Naive thymus-derived CD4-positive, alpha-beta T cell (primary cell): ENCODE measurements at regions not wholly inside any gene's neighbourhood (a gene's known extent, or its start where the extent isn't known, plus 50 kb on each side); places are given as distances from the start of the nearest gene placed in this dataset.

Experiments
- ATAC-seq: fragments of 150-1000 bp; cut with Tn5 transposase; 2 replicates; pipeline ENCODE4 v1.10.0; 2021; ENCODE audit warnings: mild to moderate bottlenecking, moderate library complexity
- CTCF ChIA-PET: fragments of 350-600 bp; sonication (Branson Sonifier 250); formaldehyde crosslinking; loops from one replicate; lab custom pipeline; 2021; ENCODE audit warnings: antibody characterized with exemption; lab: Charles Lee
- POLR2A ChIA-PET: fragments of 350-600 bp; sonication (Branson Sonifier 250); formaldehyde crosslinking; loops from one replicate; lab custom pipeline; 2021; ENCODE audit warnings: antibody characterized with exemption, inconsistent platforms; lab: Charles Lee
- DNase-seq, 9 donors: peaks; one replicate each; pipeline versions ENCODE4 v3.0.0 to v3.0.0-alpha.2; 2020 to 2022; ENCODE audit warnings: mixed read lengths in 1 of 9
- H3K27ac ChIP-seq: one replicate; pipeline ENCODE4 v1.7.0; 2013; ENCODE audit warnings: mild to moderate bottlenecking, low read depth, low read length, moderate library complexity
- H3K27me3 ChIP-seq, 2 donors: one replicate each; pipeline ENCODE4 v1.7.0; 2013; ENCODE audit warnings: low read length in 2 of 2, mild to moderate bottlenecking in 2 of 2, moderate library complexity in 2 of 2; ENCODE audit not compliant: control insufficient read depth in 2 of 2, insufficient read depth in 2 of 2
- H3K36me3 ChIP-seq, 3 experiments: 1 replicate in 2 of 3; 2 replicates in 1 of 3; pipeline ENCODE4 v1.7.0; 2013; ENCODE audit warnings: low read length in 3 of 3, mild to moderate bottlenecking in 3 of 3, moderate library complexity in 1 of 3; ENCODE audit not compliant: insufficient read depth in 3 of 3, control insufficient read depth in 2 of 3
- H3K4me1 ChIP-seq, 2 donors: one replicate each; pipeline ENCODE4 v1.7.0; 2013; ENCODE audit warnings: low read length in 2 of 2, mild to moderate bottlenecking in 2 of 2, moderate library complexity in 1 of 2; ENCODE audit not compliant: control insufficient read depth in 2 of 2, insufficient read depth in 2 of 2
- H3K4me3 ChIP-seq: 2 replicates; pipeline ENCODE4 v1.7.0; 2013; ENCODE audit warnings: mild to moderate bottlenecking, low read length
- H3K9me3 ChIP-seq, 3 experiments: 1 replicate in 2 of 3; 2 replicates in 1 of 3; pipeline ENCODE4 v1.7.0; 2013; ENCODE audit warnings: low read length in 3 of 3; ENCODE audit not compliant: control insufficient read depth in 2 of 3
- H3K27ac Mint-ChIP-seq, 9 donors: one replicate each; pipeline ENCODE4 v1.8.0; 2020 to 2022; ENCODE audit warnings: mixed read lengths in 9 of 9, mild to moderate bottlenecking in 8 of 9, moderate library complexity in 5 of 9, inconsistent platforms in 2 of 9
- H3K27me3 Mint-ChIP-seq, 5 donors: one replicate each; pipeline ENCODE4 v1.8.0; 2021 to 2022; ENCODE audit warnings: mixed read lengths in 5 of 5, mild to moderate bottlenecking in 1 of 5
- H3K36me3 Mint-ChIP-seq, 5 donors: one replicate each; pipeline ENCODE4 v1.8.0; 2020 to 2022; ENCODE audit warnings: mixed read lengths in 5 of 5, mild to moderate bottlenecking in 3 of 5, inconsistent platforms in 1 of 5
- H3K4me1 Mint-ChIP-seq, 7 donors: one replicate each; pipeline ENCODE4 v1.8.0; 2020 to 2022; ENCODE audit warnings: mixed read lengths in 7 of 7, mild to moderate bottlenecking in 3 of 7, inconsistent platforms in 1 of 7
- H3K4me3 Mint-ChIP-seq, 10 donors: one replicate each; pipeline ENCODE4 v1.8.0; 2020 to 2022; ENCODE audit warnings: mild to moderate bottlenecking in 10 of 10, mixed read lengths in 10 of 10, moderate library complexity in 6 of 10, inconsistent platforms in 2 of 10
- H3K9me3 Mint-ChIP-seq, 11 donors: one replicate each; pipeline ENCODE4 v1.8.0; 2020 to 2022; ENCODE audit warnings: mixed read lengths in 11 of 11, mild to moderate bottlenecking in 4 of 11, inconsistent platforms in 1 of 11, moderate library complexity in 1 of 11
- intact Hi-C, 2 donors: fragments of 100-400 bp; cut with micrococcal nuclease; formaldehyde crosslinking; loops; one replicate each; pipeline ENCODE4 v1.15.1; 2023

GRCh38 chr3:72188536-72188935 lies 403.6 kb upstream of the PROK2 start:
- Histone ChIP-seq H3K36me3 (no peaks in the 10 kb centered on the region), H3K4me1 (no peaks in the 10 kb centered on the region), H3K27ac (no peak overlapping the region), H3K9me3 (no peaks in the 10 kb centered on the region), H3K4me3 (no peak overlapping the region), H3K27me3 (no peaks in the 10 kb centered on the region)
- DNase-seq (no peak), ATAC-seq (no peak)
- Mint-ChIP-seq H3K4me1 (peaks cover 0 to 23% (median 15%) of the 10 kb centered on the region in 7 donors), H3K4me3 (no peak overlapping the region), H3K9me3 (peaks cover 0 to 10% (median 5%) of the 10 kb centered on the region in 11 donors), H3K27me3 (no peaks in the 10 kb centered on the region), H3K27ac (peak overlapping the region in 1 of 9 donors; percentile 23), H3K36me3 (peaks cover 0 to 6% (median 3%) of the 10 kb centered on the region in 5 donors)
- ChIA-PET CTCF (no interaction called here), POLR2A (interaction anchor here (0.5 kb wide), 1 partner anchor 256 kb away, joined by 3 read pairs; no protein-coding TSS in a partner anchor)
- intact Hi-C loops: no loop called here

GRCh38 chr3:72187131-72187530 lies 402.2 kb upstream of the PROK2 start:
- Mint-ChIP-seq H3K4me1 (peaks cover 0 to 23% (median 15%) of the 10 kb centered on the region in 7 donors), H3K36me3 (peaks cover 0 to 6% (median under 1%) of the 10 kb centered on the region in 5 donors), H3K27me3 (no peaks in the 10 kb centered on the region), H3K27ac (no peak overlapping the region), H3K9me3 (peaks cover 0 to 6% (median 1%) of the 10 kb centered on the region in 11 donors), H3K4me3 (no peak overlapping the region)
- ChIA-PET POLR2A (no interaction called here), CTCF (no interaction called here)
- DNase-seq (no peak), ATAC-seq (no peak)
- Histone ChIP-seq H3K9me3 (no peaks in the 10 kb centered on the region), H3K4me1 (no peaks in the 10 kb centered on the region), H3K4me3 (no peak overlapping the region), H3K27me3 (no peaks in the 10 kb centered on the region), H3K36me3 (no peaks in the 10 kb centered on the region), H3K27ac (no peak overlapping the region)
- intact Hi-C loops: no loop called here

- CTCF ChIA-PET: no interaction called here
- no peaks in the 10 kb centered on the region for H3K36me3 ChIP-seq
- H3K9me3 ChIP-seq: no peaks in the 10 kb centered on the region
- H3K4me1 ChIP-seq: no peaks in the 10 kb centered on the region
- Mint-ChIP-seq H3K4me3 (no peak overlapping the region), H3K4me1 (peaks cover 0 to 23% (median 15%) of the 10 kb centered on the region in 7 donors), H3K27me3 (peaks cover 0 to 7% (median 0%) of the 10 kb centered on the region in 5 donors), H3K9me3 (peaks cover 0 to 6% (median 0%) of the 10 kb centered on the region in 11 donors), H3K36me3 (peaks cover 0 to 5% (median 0%) of the 10 kb centered on the region in 5 donors), H3K27ac (no peak overlapping the region)
- no peak overlapping the region for H3K4me3 ChIP-seq
- no peaks in the 10 kb centered on the region for H3K27me3 ChIP-seq
- POLR2A ChIA-PET: no interaction called here
- DNase-seq: no peak
- no peak overlapping the region for H3K27ac ChIP-seq
- ATAC-seq: no peak
- intact Hi-C loops: no loop called here
Measured at GRCh38 chr3:72186400-72186855, 401.5 kb upstream of the PROK2 start.

GRCh38 chr3:72185549-72186399 lies 400.8 kb upstream of the PROK2 start:
- Histone ChIP-seq H3K36me3 (no peaks in the 10 kb centered on the region), H3K9me3 (no peaks in the 10 kb centered on the region), H3K4me3 (no peak overlapping the region), H3K27me3 (no peaks in the 10 kb centered on the region), H3K27ac (no peak overlapping the region), H3K4me1 (no peaks in the 10 kb centered on the region)
- Mint-ChIP-seq H3K9me3 (peaks cover 0 to 4% (median 0%) of the 10 kb centered on the region in 11 donors), H3K36me3 (peaks cover 0 to 5% (median 0%) of the 10 kb centered on the region in 5 donors), H3K27ac (no peak overlapping the region), H3K27me3 (peaks cover 0 to 7% (median 3%) of the 10 kb centered on the region in 5 donors), H3K4me3 (no peak overlapping the region), H3K4me1 (peaks cover 0 to 23% (median 15%) of the 10 kb centered on the region in 7 donors)
- DNase-seq (peak in 1 of 9 donors; percentile 27), ATAC-seq (peak; percentile 63)
- ChIA-PET POLR2A (no interaction called here), CTCF (no interaction called here)
- intact Hi-C loops: no loop called here

- no peaks in the 10 kb centered on the region for H3K27me3 ChIP-seq
- Mint-ChIP-seq H3K27me3 (peaks cover 5 to 16% (median 12%) of the 10 kb centered on the region in 5 donors), H3K4me1 (peaks cover 0 to 12% (median 2%) of the 10 kb centered on the region in 7 donors)
Measured at GRCh38 chr3:72183489-72183888, 398.5 kb upstream of the PROK2 start.

GRCh38 chr3:72182206-72182605 lies 397.3 kb upstream of the PROK2 start:
- peaks cover 0 to 16% (median 9%) of the 10 kb centered on the region in 7 donors for H3K4me1 Mint-ChIP-seq
- peaks cover 0 to 5% (median 0%) of the 10 kb centered on the region in 11 donors for H3K9me3 Mint-ChIP-seq
- no peaks in the 10 kb centered on the region for H3K36me3 ChIP-seq
- no peaks in the 10 kb centered on the region for H3K9me3 ChIP-seq
- intact Hi-C loops: no loop called here
- H3K27ac Mint-ChIP-seq: no peak overlapping the region
- no peak overlapping the region for H3K27ac ChIP-seq
- ChIA-PET CTCF (interaction anchor here (0.6 kb wide), 1 partner anchor 232 kb away, joined by 3 read pairs; no protein-coding TSS in a partner anchor), POLR2A (no interaction called here)
- no peak overlapping the region for H3K4me3 Mint-ChIP-seq
- no peaks in the 10 kb centered on the region for H3K36me3 Mint-ChIP-seq
- H3K27me3 ChIP-seq: no peaks in the 10 kb centered on the region
- ATAC-seq (no peak), DNase-seq (no peak)
- H3K27me3 Mint-ChIP-seq: peaks cover 5 to 20% (median 13%) of the 10 kb centered on the region in 5 donors
- no peak overlapping the region for H3K4me3 ChIP-seq
- H3K4me1 ChIP-seq: peaks cover 0 to 2% of the 10 kb centered on the region in 2 donors

More at GRCh38 chr3:72183489-72183888, 398.5 kb upstream of the PROK2 start:
- ChIA-PET CTCF (interaction anchor here (0.7 to 0.8 kb wide), 2 partner anchors 8 to 481 kb away, joined by 3 read pairs; no protein-coding TSS in a partner anchor), POLR2A (no interaction called here)
- Histone ChIP-seq H3K4me3 (no peak overlapping the region), H3K36me3 (no peaks in the 10 kb centered on the region), H3K9me3 (no peaks in the 10 kb centered on the region), H3K27ac (no peak overlapping the region), H3K4me1 (no peaks in the 10 kb centered on the region)
- Mint-ChIP-seq H3K36me3 (peaks cover 0 to 2% (median 0%) of the 10 kb centered on the region in 5 donors), H3K27ac (no peak overlapping the region), H3K4me3 (no peak overlapping the region), H3K9me3 (peaks cover 0 to 6% (median 0%) of the 10 kb centered on the region in 11 donors)
- ATAC-seq: no peak
- DNase-seq: no peak
- intact Hi-C loops: no loop called here
